ENCODE measurements at regions not wholly inside any gene's neighbourhood (a gene's known extent, or its start where the extent isn't known, plus 50 kb on each side); places are given as distances from the start of the nearest gene placed in this dataset.

DNA sequence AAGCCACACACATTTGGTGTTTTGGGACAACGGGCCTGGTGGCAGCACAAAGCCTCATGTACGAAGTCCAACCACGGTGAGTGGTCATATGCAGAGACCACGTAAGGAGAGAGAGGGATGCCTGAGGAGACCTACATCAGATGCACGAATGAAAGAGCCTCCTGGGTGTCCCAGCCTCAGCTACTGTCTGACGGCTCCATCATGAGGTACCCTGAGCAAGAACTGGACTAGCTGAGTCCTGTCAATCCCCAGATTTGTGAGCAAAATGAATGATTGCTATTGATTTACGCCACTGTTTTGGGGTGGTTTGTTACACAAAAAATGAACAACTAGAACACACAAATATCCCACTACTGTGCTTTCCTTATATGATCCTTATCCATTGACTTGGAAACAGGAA is 275.7 kb upstream of the KYNU start:
- Histone ChIP-seq H3K4me2 (ENCODE audit: insufficient read depth, insufficient read length, low read length) (no peak overlapping the region), H2BK120ac (ENCODE audit: low read depth, low read length, poor library complexity, severe bottlenecking) (no peak overlapping the region), H3K79me2 (ENCODE audit: insufficient read depth, low read length) (no peaks in the 10 kb centered on the region), H3K18ac (ENCODE audit: insufficient read length, low read depth, low read length) (no peak overlapping the region), H2BK15ac (ENCODE audit: low read depth, low read length) (no peak overlapping the region), H2BK20ac (ENCODE audit: low read depth, low read length, poor library complexity, severe bottlenecking) (no peak overlapping the region), H3K27me3 (ENCODE audit: insufficient read depth, low read length) (no peaks in the 10 kb centered on the region), H3K56ac (ENCODE audit: insufficient read length, low read depth, low read length) (no peak overlapping the region), H2BK12ac (ENCODE audit: insufficient read length, low read depth, low read length) (no peak overlapping the region), H3K79me1 (ENCODE audit: insufficient read depth, low read depth, low read length, poor library complexity, severe bottlenecking) (no peaks in the 10 kb centered on the region), H2AFZ (ENCODE audit: low read length) (no peak overlapping the region), H3K4ac (ENCODE audit: low read depth, low read length) (no peak overlapping the region), H4K20me1 (ENCODE audit: control insufficient read depth, insufficient read depth, insufficient read length) (no peaks in the 10 kb centered on the region), H4K91ac (ENCODE audit: insufficient read length, low read depth, low read length) (no peak overlapping the region), H4K5ac (ENCODE audit: insufficient read length, low read depth, low read length) (no peak overlapping the region), H3K9me3 (ENCODE audit: control insufficient read depth, low read depth, low read length) (no peaks in the 10 kb centered on the region), H3K4me1 (ENCODE audit: insufficient read depth, low read length) (no peaks in the 10 kb centered on the region), H3K23ac (ENCODE audit: insufficient read length, low read depth, low read length) (no peak overlapping the region), H2AK5ac (ENCODE audit: insufficient read length, low read length) (no peak overlapping the region), H3K23me2 (ENCODE audit: insufficient read length, low read depth, low read length, poor library complexity, severe bottlenecking) (no peaks in the 10 kb centered on the region), H3K14ac (ENCODE audit: insufficient read depth, low read length) (no peak overlapping the region), H3K9ac (ENCODE audit: extremely low read depth, insufficient read length, low read length) (no peak overlapping the region), H3K27ac (ENCODE audit: insufficient read length, low read depth, low read length) (no peak overlapping the region), H2BK5ac (ENCODE audit: insufficient read length, low read length) (no peak overlapping the region), H3T11ph (ENCODE audit: low read length) (no peak overlapping the region), H4K8ac (replicated peaks; ENCODE audit: insufficient read length, low read depth, low read length) (no peak overlapping the region)
- Mint-ChIP-seq H3K4me3 (no peak overlapping the region), H3K27me3 (ENCODE audit: low read depth) (no peaks in the 10 kb centered on the region), H3K4me1 (no peaks in the 10 kb centered on the region), H3K27ac (no peak overlapping the region), H3K36me3 (ENCODE audit: insufficient read depth in 1 of 3, low read depth in 3 of 3) (no peaks in the 10 kb centered on the region), H3K9me3 (no peaks in the 10 kb centered on the region; a peak in 1 of 5 replicates)
- no CpG with 5 or more reads among the region's 7 CpGs for WGBS (ENCODE audit: extremely low coverage, insufficient read length, low lambda C conversion rate)
- no peak for TF ChIP-seq CTCF (conservative IDR thresholded peaks at IDR 0.05)
- DNase-seq: no peak

Data from H9 (cell line).